HUES48 (cell line): ENCODE measurements at regions not wholly inside any gene's neighbourhood (a gene's known extent, or its start where the extent isn't known, plus 50 kb on each side); places are given as distances from the start of the nearest gene placed in this dataset.
"Not testable (repeated sequence)": the region's sequence is repeated elsewhere in the genome, so short reads cannot be mapped to it uniquely, and the experiment has no call there.

ENCODE experiments used
- H3K27ac ChIP-seq: one replicate; pipeline ENCODE4 v1.7.0; 2013; ENCODE audit warnings: low read depth, low read length, inconsistent platforms
- H3K27me3 ChIP-seq: 2 replicates; pipeline ENCODE4 v1.6.1; 2013; ENCODE audit warnings: mild to moderate bottlenecking, low read length; ENCODE audit not compliant: control insufficient read depth, insufficient read depth
- H3K36me3 ChIP-seq: 2 replicates; pipeline ENCODE4 v1.6.1; 2013; ENCODE audit warnings: low read length; ENCODE audit not compliant: control insufficient read depth, insufficient read depth
- H3K4me1 ChIP-seq: 2 replicates; pipeline ENCODE4 v1.6.1; 2013; ENCODE audit warnings: mild to moderate bottlenecking, low read length; ENCODE audit not compliant: control insufficient read depth, insufficient read depth
- H3K4me3 ChIP-seq: 2 replicates; pipeline ENCODE4 v1.5.1; 2013; ENCODE audit warnings: mild to moderate bottlenecking, low read depth, low read length
- H3K9ac ChIP-seq: 2 replicates; pipeline ENCODE4 v1.6.1; 2013; ENCODE audit warnings: mild to moderate bottlenecking, low read depth, low read length, moderate library complexity
- H3K9me3 ChIP-seq: 2 replicates; pipeline ENCODE4 v1.6.1; 2013; ENCODE audit warnings: low read length; ENCODE audit not compliant: control insufficient read depth, insufficient read depth

DNA sequence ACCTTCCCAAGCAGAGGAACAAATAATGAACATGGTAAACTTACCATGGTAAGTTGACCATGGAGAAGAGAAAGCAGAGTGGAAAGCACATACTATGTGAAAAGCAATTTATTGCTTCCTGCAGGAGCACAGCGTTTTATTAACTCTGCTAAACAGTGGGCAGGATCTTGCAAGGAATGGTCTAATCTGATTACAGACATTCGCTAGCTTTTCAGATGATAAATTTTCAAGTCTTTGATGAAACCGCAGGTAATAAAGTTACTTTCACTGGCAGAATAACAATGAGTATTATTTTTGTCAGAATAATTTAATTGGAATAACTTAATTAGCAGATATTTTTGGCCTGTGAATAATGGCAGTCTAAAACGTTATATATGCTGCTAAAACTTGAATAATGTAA lies 89.6 kb upstream of the HGF start:
- no peaks in the 10 kb centered on the region for H3K36me3 ChIP-seq
- no peak overlapping the region for H3K4me3 ChIP-seq
- H3K4me1 ChIP-seq: no peaks in the 10 kb centered on the region
- no peaks in the 10 kb centered on the region for H3K9me3 ChIP-seq
- no peak overlapping the region for H3K9ac ChIP-seq
- H3K27me3 ChIP-seq: no peaks in the 10 kb centered on the region
- H3K27ac ChIP-seq: no peak overlapping the region

DNA sequence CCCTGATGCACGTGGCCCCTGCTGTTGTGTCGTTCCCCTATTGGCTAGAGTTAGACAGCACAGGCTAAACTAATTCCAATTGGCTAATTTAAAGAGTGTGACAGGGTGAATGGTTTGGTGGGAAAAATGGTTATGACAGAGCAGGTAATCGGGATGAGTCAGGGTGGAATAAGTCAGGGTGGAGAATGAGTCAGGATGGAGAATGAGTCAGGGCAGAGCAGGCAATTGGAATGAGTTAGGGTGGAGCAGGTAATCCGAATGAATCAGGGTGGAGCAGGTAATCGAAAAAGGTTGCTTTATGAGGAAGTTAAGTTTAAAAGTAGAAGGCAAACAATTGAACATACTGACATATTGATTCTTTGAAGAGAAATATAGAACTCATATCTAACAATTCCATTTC lies 89.0 kb upstream of the HGF start:
- H3K4me3 ChIP-seq, H3K4me1 ChIP-seq, H3K9me3 ChIP-seq, H3K27ac ChIP-seq, H3K27me3 ChIP-seq, H3K36me3 ChIP-seq, H3K9ac ChIP-seq: not testable (repeated sequence)

DNA sequence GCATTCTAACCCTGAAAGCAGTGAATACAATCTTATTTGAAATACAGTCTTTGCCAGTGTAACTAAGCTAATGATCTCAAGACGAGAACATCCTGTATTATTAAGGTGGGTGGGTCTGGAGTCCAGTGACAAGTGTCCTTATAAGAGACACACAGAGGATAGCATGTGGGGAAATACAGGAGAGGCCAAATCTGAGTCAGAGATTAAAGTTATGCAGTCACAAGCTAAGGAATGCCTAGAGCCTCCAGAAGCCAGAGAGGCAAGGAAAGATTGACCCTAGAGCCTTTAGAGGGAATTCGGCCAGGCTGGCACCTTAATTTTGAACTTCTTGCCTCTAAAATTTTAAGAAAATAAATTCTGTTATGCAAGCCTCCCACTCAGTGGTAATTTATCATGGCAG lies 87.5 kb upstream of the HGF start:
- no peak overlapping the region for H3K9ac ChIP-seq
- no peaks in the 10 kb centered on the region for H3K36me3 ChIP-seq
- no peaks in the 10 kb centered on the region for H3K4me1 ChIP-seq
- no peaks in the 10 kb centered on the region for H3K27me3 ChIP-seq
- H3K4me3 ChIP-seq: no peak overlapping the region
- no peaks in the 10 kb centered on the region for H3K9me3 ChIP-seq
- H3K27ac ChIP-seq: no peak overlapping the region

DNA sequence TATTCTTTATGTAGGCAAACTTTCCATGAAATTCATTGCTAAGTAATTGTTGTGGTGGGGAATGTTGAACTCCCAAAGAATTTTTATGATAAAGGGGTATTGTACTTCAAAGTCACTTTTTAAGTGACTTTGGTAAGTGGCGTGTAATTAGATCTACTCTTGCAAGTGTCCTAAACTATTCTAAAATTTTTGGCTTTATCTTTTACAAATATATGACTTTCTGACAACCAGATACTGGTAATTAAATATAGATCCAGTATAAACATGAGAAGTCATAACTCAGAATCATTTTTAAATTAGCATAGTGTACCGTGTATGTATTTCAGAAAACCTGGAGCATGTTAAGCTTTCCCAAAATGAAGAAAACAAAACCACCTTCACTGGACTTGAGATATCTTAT lies 84.7 kb upstream of the HGF start:
- Histone ChIP-seq H3K9me3 (no peaks in the 10 kb centered on the region), H3K9ac (no peak overlapping the region), H3K4me1 (peaks cover 13% of the 10 kb centered on the region), H3K4me3 (no peak overlapping the region), H3K36me3 (no peaks in the 10 kb centered on the region), H3K27ac (no peak overlapping the region), H3K27me3 (no peaks in the 10 kb centered on the region)

DNA sequence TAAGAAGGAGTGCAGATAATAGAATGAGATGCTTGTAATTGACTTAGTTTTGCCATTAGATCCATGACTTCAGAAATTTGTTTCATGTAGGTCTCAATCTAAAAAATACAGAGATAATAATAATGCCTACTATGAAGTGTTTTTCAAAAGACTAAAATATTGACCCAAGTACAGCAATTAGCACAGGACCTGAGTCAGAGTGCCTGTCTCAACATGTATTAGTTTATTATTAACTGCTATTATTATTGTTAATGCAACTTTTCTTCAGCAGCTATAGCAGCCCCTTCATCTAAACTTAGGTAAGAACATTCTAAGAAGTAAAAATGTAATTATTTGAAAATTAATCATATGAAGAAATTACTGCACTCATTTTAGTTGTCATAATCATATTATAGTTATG lies 82.9 kb upstream of the HGF start:
- H3K4me3 ChIP-seq: no peak overlapping the region
- H3K4me1 ChIP-seq: peaks cover 13% of the 10 kb centered on the region
- no peak overlapping the region for H3K27ac ChIP-seq
- H3K36me3 ChIP-seq: no peaks in the 10 kb centered on the region
- H3K9me3 ChIP-seq: no peaks in the 10 kb centered on the region
- no peaks in the 10 kb centered on the region for H3K27me3 ChIP-seq
- no peak overlapping the region for H3K9ac ChIP-seq

DNA sequence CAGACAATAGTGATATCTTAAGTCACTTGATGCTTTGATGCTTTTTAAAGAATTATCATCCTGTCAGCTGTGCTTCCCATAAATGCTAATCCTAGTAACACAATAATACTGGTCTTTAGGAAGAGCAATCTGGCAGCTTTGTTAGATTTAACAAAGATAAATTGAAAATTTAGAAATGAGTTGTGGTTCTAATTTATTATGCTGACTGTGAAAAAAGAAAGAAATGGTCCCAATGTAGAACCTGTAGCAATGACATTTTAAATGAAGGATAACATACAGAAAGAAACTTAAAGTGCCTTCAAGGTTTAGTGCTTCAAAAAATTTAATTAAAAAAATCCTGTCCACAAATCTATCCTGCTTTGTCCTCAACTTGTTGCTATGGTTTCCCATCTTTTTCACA lies 81.6 kb upstream of the HGF start:
- Histone ChIP-seq H3K4me3 (no peak overlapping the region), H3K9ac (no peak overlapping the region), H3K4me1 (peaks cover 17% of the 10 kb centered on the region), H3K27ac (peak overlapping the region; percentile 76), H3K9me3 (no peaks in the 10 kb centered on the region), H3K27me3 (no peaks in the 10 kb centered on the region), H3K36me3 (no peaks in the 10 kb centered on the region)

DNA sequence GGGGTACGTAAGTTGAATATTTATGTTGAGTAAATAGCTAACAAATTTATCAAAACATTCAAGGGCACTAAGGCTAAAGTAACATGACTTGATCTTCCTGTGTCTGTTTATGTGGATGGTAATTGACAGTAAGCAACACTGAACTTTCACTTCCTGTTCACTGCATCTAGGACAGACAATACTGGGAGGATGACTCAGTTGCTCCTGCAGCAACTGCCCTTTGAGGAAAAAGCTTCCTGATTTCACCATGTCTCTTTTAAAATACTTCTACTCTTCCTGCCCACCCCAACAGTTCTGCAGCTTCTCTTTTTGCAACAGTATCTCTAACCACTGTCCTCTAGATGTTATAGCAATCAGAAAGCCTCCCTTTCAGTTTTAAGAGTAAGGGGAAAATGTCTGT lies 76.6 kb upstream of the HGF start:
- Histone ChIP-seq H3K27me3 (no peaks in the 10 kb centered on the region), H3K36me3 (no peaks in the 10 kb centered on the region), H3K4me3 (no peak overlapping the region), H3K4me1 (peaks cover 12% of the 10 kb centered on the region), H3K27ac (no peak overlapping the region), H3K9me3 (no peaks in the 10 kb centered on the region), H3K9ac (no peak overlapping the region)

DNA sequence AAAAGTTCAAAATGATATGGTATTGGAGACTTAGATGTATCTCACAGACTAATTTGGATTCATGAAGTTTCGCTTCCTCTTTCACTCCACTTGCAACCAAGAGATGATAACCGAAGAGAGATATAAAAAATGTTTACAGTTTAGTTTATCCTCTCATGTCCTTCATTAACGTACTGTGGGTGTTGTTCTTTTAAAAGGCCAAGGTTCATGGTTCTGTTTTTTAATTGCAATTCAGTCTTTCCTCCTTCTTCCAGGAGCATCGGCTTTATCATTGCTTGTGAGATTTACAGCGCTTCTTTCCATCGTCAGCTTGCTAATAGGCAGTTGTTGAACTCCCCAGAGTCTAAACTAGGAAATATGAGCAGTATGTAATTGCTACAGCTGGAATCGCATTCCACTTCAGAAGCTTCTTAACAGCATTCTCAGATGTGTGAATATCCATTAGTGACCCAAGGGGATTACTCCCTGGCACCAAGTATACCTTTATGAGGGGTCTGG lies 75.9 kb upstream of the HGF start:
- no peak overlapping the region for H3K4me3 ChIP-seq
- no peak overlapping the region for H3K9ac ChIP-seq
- no peaks in the 10 kb centered on the region for H3K9me3 ChIP-seq
- peaks cover 6% of the 10 kb centered on the region; the same call in 1 of the 2 replicates for H3K4me1 ChIP-seq
- H3K27me3 ChIP-seq: no peaks in the 10 kb centered on the region
- H3K27ac ChIP-seq: no peak overlapping the region
- H3K36me3 ChIP-seq: no peaks in the 10 kb centered on the region

DNA sequence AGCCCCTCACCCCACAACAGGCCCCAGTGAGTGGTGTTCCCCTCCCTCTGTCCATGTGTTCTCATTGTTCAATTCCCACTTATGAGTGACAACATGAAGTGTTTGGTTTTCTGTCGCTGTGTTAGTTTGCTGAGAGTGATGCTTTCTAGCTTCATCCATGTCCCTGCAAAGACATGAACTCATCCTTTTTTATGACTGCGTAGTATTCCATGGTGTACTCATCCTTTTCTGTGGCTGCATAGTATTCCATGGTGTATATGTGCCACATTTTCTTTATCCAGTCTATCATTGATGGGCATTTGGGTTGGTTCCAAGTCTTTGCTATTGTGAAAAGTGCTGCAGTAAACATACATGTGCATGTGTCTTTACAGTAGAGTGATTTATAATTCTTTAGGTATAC lies 73.8 kb upstream of the HGF start:
- not testable (repeated sequence) for H3K4me3 ChIP-seq, H3K9me3 ChIP-seq, H3K27me3 ChIP-seq, H3K4me1 ChIP-seq, H3K36me3 ChIP-seq, H3K27ac ChIP-seq, H3K9ac ChIP-seq

DNA sequence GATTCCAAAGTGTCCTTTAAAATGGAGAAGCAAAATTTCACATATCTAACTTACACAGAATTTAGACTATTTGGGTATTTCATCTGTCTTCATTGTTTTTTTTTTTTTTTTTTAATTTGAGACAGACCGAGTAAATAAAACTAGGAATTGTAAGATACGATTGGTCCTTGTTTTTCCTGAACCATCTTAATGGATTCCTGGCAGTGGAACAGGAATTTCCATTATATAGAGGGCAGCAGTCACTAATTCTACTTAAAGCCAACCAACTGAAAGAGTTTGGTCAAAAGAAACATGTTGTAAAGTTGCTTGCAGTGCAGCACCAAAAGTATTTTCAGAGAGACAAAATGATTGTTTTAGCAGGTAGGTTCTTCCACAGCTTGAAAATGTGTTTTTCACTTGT lies 72.5 kb upstream of the HGF start:
- no peak overlapping the region for H3K27ac ChIP-seq
- peaks cover 5% of the 10 kb centered on the region; the same call in 1 of the 2 replicates for H3K4me1 ChIP-seq
- H3K27me3 ChIP-seq: no peaks in the 10 kb centered on the region
- H3K9ac ChIP-seq: no peak overlapping the region
- no peaks in the 10 kb centered on the region for H3K9me3 ChIP-seq
- H3K4me3 ChIP-seq: no peak overlapping the region
- H3K36me3 ChIP-seq: no peaks in the 10 kb centered on the region

DNA sequence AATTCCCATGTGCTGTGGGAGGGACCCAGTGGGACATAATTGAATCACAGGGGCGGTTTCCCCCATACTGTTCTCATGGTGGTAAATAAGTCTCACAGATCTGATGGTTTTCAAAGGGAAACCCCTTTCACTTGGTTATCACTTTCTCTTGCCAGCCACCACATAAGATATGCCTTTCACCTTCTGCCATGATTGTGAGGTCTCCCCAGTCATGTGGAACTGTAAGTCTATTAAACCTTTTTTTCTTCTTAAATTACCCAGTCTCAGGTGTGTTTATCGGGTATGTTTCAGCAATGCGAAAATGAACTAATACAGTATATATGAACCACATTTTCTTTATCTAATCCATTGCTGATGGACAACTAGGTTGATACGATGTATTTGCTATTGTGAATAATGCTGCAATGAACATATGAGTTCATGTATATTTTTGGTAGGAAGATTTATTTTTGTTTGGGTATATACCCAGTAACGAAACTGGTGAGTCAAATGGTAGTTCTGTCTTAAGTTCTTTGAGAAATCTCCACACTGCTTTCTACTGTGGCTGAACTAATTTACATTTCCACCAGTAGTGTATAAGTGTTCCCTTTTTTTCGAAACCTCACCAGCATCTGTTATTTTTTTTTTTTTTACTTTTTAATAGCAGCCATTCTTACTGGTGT lies 70.0 kb upstream of the HGF start:
- Histone ChIP-seq H3K27me3 (no peaks in the 10 kb centered on the region), H3K9me3 (no peaks in the 10 kb centered on the region), H3K4me1 (no peaks in the 10 kb centered on the region), H3K9ac (no peak overlapping the region), H3K4me3 (no peak overlapping the region), H3K27ac (no peak overlapping the region), H3K36me3 (no peaks in the 10 kb centered on the region)

DNA sequence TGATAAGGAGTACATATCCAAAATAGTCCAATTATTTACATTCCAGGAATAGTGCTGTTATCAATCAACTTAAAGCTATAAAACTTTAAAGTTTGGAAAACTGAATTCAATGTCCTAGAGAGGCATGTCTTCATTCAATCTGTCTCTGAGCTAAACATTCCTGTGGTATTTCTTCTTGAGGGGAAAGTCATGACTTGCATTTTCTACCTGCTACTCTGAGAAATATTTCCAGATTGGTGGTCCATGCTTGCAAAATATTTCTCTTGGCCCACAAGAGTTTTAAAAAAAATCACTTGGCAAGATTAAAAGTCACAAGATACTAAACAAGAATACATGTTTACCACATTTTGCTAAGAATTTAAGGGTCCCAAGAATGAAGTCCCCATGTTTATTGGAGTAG lies 63.6 kb upstream of the HGF start:
- Histone ChIP-seq H3K9me3 (peaks cover 11% of the 10 kb centered on the region), H3K4me1 (no peaks in the 10 kb centered on the region), H3K36me3 (no peaks in the 10 kb centered on the region), H3K27me3 (no peaks in the 10 kb centered on the region), H3K27ac (no peak overlapping the region), H3K4me3 (no peak overlapping the region), H3K9ac (no peak overlapping the region)
